ENCODE measurements at regions not wholly inside any gene's neighbourhood (a gene's known extent, or its start where the extent isn't known, plus 50 kb on each side); places are given as distances from the start of the nearest gene placed in this dataset.

GRCh38 chr17:77531002-77531401 lies 390.2 kb downstream of the SEC14L1 start:
- DNase-seq, result peak; percentile 4

- no peak for DNase-seq
Measured at GRCh38 chr17:77531641-77532040, 390.9 kb downstream of the SEC14L1 start.

DNA sequence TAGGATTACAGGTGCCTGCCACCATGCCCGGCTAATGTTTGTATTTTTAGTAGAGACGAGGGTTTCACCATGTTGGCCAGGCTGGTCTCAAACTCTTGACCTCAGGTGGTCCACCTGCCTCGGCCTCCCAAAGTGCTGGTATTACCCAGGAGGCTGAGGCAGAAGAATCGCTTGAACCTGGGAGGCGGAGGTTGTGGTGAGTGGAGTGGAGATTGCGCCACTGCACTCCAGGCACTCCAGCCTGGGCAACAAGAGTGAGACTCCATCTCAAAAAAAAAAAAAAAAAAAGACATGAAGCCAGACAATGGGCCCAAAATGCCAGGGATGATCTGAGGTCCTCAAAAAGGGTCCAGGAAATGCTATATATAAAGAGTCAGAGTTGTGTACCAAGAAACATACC lies 392.9 kb downstream of the SEC14L1 start:
- peak; percentile 12 for DNase-seq

DNA sequence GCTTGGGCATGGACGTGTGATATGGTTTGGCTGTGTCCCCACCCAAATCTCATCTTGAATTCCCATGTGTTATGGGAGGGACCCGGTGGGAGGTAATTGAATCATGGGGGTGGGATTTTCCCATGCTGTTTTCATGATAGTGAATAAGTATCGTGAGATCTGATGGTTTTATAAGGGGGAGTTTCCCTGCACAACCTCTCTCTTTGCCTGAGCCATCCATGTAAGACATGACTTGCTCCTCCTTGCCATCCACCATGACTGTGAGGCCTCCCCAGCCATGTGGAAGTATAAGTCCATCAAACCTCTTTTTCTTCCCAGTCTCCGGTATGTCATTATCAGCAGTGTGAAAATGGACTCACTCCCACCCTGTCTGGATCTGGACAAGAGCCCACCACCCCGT lies 393.4 kb downstream of the SEC14L1 start:
- DNase-seq, result peak; percentile 27

DNA sequence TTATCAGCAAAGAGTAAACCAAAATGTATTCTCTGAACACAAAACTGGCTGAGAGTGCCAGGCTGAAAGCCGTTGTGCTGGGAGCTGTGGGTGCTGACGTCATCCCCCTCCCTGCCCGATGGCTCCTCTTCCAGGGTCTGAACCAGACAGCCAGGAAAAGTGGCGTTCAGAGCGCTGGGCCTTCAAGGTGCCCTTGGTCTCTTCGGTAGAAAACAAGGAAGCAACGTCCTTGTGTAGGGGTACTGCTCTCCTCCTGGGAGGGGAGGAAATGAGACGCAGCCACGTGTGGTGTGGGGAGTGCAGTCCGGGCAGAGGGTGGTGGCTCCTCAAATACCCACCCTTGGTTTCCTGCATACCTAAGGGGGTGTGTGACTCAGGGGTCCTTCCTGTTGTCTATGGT lies 394.7 kb downstream of the SEC14L1 start:
- DNase-seq, result peak; percentile 57

DNA sequence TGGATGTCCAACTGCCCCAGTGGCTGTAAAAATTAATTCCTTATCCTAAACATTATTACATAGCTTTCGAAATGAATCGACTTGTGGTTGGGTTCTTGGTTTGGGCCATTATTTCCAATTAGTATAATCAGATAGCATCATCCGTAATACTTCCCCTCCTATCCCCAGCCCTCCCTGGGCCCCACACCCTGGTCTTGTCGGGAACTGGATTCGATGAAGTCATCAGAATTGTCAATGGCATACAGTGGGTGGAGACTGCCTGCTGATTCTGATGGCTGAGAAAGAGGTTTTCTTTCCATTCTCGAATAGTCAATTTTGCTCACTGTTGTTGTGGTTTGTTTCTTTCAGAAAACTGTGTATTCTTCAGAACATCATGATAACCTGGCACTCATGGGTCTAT lies 395.1 kb downstream of the SEC14L1 start:
- peak; percentile 38 for DNase-seq

DNA sequence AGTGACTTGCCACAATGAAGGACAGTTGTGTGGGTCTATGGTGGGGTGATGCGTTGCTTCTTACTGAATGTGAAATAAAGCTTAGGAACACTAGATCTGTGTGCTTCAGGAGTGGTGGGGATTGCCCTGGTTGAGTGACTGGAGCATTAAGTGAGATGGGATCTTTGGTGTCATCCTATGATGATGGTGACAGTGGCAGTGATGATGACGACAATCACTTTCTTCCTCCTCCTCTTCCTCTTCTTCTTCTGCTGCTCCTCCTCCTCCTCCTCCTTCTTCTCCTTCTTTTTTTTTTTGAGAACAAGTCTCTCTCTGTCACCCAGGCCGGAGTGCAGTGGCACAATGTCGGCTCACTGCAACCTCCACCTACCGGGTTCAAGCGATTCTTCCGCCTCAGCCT lies 396.8 kb downstream of the SEC14L1 start:
- DNase-seq, result no peak

GRCh38 chr17:77540531-77540930 lies 399.8 kb downstream of the SEC14L1 start:
- DNase-seq, result no peak

GRCh38 chr17:77540975-77541374 lies 400.2 kb downstream of the SEC14L1 start:
- DNase-seq, result no peak

GRCh38 chr17:77542011-77542410 lies 401.2 kb downstream of the SEC14L1 start:
- no peak for DNase-seq

DNA sequence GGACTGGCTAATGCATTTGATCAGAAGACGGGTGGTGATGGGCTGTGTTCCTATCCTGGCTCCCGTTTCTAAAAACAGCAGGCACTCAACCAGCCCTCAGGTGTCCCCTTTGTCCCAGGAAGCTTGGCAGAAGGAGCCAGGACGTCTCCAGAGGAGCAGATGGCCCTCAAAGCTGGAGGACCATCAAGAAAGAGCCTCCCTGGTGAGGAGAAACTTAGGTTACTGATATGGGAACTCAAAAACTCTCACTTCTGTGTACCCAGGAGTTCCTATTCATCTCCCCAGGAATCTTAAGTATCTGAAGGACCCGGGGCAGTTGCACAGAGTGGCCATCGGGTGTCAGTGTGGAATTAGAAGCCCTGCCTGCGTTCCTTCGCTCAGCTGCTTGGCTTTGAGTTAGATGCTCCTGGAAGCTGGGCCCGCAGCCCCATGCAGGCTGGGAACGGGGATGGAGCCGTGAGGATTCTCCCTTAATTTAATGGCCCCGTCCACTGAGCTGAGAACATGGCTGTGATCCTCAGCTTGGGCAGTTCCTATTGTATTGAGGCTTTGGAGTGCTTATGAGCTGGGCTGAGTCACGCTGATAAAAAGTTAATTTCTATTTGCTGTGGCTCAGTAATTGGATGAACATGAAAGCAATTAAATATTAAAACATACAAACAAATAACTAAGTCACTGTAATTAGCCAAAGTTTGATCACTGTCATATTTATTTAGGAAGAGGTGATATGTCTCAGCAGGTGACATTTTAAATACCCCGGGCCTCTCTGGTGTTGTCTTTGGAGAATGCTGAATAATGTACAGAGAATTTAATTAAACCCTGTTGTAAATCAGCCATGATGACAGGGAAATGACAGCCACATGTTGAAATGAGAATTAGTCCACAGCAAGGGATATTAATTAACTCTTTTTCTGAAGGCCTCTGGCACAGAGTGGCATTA lies 402.1 kb downstream of the SEC14L1 start:
- peak; percentile 83 for DNase-seq

DNA sequence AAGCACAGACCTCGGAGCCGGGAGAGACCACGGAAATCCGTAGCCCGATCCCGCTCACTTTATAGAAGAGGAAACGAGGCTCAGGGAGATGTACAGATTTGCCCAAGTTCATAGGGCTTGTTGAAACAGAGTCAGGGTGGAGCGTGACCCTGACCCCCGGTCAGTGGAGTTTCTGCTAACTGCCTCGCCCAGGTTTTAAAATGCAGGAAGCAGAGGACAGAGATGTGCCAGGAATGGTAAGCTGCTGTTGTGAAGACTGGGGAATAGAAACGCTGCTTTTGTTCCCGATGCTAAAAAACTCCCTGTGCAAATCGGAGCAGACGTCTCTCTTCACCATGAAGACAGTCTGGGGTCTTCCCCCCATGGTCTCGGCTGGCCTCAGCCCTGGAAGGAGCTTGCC lies 403.0 kb downstream of the SEC14L1 start:
- no peak for DNase-seq

DNA sequence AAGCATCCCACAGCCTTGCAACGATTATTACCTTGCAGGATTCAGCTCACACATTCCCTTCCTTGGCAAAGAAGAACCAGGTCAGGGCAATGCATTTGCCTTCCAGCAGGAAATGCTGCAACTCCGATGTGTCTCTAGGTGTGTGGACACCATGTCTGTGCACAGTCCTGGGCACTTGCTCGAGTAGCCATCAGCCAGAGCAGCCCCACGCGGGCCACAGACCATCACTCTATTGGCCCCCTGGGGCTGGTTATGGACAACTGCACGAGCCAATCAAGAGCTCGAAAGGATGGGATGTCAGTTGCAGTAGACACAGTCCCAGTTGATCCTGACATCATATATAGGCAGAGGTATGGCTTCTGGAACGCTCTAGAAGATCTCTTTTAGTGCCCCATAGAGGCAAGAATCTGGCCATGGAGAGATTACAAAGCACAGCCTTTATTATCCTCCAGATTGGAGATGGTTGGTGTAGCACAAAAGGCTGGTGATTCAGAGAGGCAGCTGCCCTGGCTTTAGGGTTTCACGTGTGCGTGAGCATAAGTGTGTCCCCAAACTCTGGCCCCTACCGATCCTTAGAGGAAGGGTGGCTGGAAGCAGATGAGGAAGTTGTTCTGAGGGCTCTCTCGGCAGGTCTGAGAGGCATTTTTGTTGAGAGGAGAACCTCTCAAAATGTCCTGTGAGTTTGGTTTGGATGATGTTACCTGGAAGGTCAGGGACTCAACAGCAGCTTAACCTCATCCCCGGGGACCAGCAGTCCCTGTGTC lies 403.8 kb downstream of the SEC14L1 start:
- no peak for DNase-seq

GRCh38 chr17:77546772-77547241 lies 406.0 kb downstream of the SEC14L1 start:
- DNase-seq, result no peak

DNA sequence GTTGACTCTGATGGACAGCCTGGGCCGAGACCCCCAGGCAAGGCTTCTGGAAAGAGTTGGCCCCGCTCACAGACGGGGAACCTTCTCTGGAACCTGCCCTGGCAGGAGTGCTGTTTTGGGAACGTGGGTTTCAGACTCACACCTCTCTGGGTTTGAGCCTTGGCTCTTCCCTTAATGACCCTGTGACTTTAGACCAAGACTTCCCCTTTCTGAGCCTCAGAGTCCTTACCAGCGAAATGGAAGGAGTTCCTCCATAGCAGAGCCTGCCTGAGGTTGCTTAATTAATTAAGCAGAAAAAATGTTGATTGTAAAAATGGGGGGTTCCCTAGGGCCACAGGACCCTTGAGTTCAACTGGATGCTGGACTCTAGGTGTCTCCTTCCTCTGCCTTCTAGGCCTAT lies 408.2 kb downstream of the SEC14L1 start:
- no peak for DNase-seq

GRCh38 chr17:77549726-77550366 lies 408.7 kb upstream of the TNRC6C start:
- DNase-seq, result no peak

GRCh38 chr17:77553459-77554066 lies 404.9 kb upstream of the TNRC6C start:
- DNase-seq, result no peak

DNA sequence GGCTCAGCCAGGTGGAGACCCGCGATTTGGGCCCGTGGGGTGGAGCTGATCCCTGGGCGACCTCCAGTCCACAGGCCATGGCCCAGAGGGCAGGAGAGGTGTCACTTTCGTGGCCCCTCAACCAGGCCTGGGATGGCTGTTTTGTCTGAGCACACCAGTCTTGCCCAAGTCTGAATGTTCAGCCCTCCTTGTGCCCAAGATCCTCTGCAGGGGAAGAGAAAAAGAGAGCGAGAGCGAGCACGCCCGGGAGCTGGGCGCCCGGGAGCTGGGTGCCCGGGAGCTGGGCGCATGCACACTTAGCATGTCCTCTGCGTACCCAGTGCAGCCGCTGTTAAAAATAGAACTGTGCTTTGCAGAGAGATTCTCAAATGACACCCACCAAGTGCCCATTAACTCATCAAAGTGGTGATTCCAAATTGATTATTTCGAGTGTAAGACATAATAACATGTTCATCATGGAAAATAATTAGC lies 403.3 kb upstream of the TNRC6C start:
- DNase-seq, result no peak

DNA sequence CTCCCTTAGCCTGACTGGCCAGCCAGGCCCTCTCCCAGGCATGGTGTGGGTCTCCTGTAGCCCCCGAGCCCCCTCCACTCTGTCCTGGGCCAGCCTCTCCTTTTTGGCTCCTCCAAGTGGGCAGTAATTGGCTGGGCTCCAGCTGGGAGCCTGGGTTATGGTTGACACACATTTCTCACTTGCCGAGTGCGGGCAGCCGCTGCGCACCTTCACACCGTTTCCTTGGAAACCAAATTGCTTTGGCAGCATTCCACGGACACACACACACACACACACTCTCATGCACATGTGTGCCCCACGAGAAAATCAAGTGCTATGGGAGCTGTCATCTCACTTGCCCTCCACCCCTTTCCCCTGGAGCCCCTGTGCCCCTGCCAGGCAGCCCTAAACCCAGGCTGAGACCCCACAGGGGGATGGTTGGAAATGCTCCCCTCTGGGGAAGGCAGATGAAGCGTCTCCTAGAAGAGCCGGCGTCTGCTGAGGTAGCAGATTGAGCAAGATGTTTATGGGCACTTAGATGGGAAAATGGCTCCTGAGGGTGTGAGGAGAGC lies 402.7 kb upstream of the TNRC6C start:
- no peak for DNase-seq

GRCh38 chr17:77556383-77557061 lies 402.0 kb upstream of the TNRC6C start:
- no peak for DNase-seq

DNA sequence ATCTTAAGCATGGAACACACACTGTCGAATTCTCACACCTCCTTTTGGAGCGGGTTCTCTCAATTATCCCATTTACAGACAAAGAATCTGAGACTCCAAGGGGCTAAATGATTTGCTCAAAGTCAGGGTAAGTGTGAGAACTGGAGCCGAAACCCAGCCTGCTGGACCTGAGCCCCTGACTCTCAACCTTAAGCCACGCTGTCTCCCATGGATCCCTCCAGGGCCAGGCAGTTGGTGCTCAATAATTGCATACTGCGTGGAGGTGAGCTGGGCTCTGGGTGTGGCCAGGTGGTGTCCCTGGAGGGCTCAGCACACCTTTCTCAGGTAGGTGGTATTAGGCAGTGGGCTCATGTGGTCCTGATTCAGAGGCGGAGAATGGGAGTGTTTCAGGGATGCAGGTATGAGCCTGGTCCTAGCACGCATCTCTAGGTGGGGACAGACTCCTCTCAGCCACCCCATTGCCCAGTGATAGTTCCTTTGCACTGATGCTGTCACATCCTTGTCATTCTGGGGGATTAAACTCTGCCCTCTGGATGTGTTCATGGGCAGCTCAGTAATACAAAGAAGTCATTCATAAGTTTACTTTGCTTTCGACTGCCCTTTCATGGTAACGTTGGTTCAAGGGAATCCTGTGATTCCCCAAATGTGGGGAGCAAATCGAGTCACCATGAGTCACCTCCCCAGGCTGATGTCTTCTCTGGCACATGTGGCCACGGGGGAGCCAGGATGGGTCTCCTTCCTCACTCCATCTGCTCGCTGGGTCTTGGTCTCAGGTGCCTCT lies 399.5 kb upstream of the TNRC6C start:
- DNase-seq, result no peak
